ENCODE measurements at regions not wholly inside any gene's neighbourhood (a gene's known extent, or its start where the extent isn't known, plus 50 kb on each side); places are given as distances from the start of the nearest gene placed in this dataset.

GRCh38 chr10:44465401-44466115 lies 80.7 kb upstream of the CXCL12 start:
- H3K27me3 Mint-ChIP-seq = peaks cover 0 to 21% of the 10 kb centered on the region in 2 donors
- no peak overlapping the region for H3K27ac ChIP-seq (ENCODE audit: low read length)
- CTCF ChIA-PET = no interaction called here

DNA sequence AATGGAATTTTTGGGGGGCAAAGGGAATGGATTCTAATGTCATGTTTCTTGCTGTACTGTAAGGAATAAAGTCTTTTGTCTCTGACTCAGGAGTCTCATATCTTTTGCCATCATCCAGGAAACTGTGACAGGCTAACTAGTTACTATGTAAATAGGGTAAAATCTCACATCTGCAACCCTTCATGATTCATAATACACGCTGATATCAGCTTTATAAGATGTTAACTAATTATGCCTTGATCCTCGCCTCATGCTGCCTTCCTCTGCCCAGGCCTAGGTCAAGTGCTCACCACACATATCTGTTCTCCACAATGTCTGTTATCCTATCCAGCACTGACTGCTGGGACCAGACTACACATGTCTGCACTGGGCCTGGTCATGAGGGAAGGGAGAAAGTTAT lies 81.3 kb upstream of the CXCL12 start:
- Histone ChIP-seq H3K9me3 (no peaks in the 10 kb centered on the region), H3K36me3 (ENCODE audit: control insufficient read depth in 2 of 2, extremely low read depth in 1 of 2, insufficient read depth in 1 of 2, low read length in 1 of 2) (no peaks in the 10 kb centered on the region), H3K27me3 (replicated peaks in 1 of 2; ENCODE audit: control insufficient read depth in 2 of 2, extremely low read depth in 1 of 2, insufficient read depth in 2 of 2, low read length in 1 of 2) (peaks cover 0 to 12% of the 10 kb centered on the region in 2 experiments), H3K27ac (ENCODE audit: low read length) (no peak overlapping the region), H3K4me1 (ENCODE audit: control insufficient read depth in 1 of 2, extremely low read depth in 1 of 2, insufficient read depth in 2 of 2, low read length in 2 of 2) (no peaks in the 10 kb centered on the region), H3K4me3 (ENCODE audit: control insufficient read depth in 1 of 2, extremely low read depth in 1 of 2, low read length in 1 of 2) (no peak overlapping the region)
- Mint-ChIP-seq H3K27me3 (peaks cover 0 to 21% of the 10 kb centered on the region in 2 donors), H3K27ac (no peak overlapping the region), H3K36me3 (no peaks in the 10 kb centered on the region), H3K4me1 (no peaks in the 10 kb centered on the region), H3K9me3 (peaks cover 0 to 4% (median 0%) of the 10 kb centered on the region in 3 donors), H3K4me3 (no peak overlapping the region)
- ChIA-PET CTCF (no interaction called here), POLR2A (no interaction called here)
- 20% methylated on average over 1 of the region's 2 CpGs for WGBS (ENCODE audit: insufficient coverage)
- no peak for ATAC-seq (replicated peaks in 1 of 4)
- no peak for DNase-seq

More at GRCh38 chr10:44465401-44466115, 80.7 kb upstream of the CXCL12 start:
- Histone ChIP-seq H3K4me3 (ENCODE audit: control insufficient read depth in 1 of 2, extremely low read depth in 1 of 2, low read length in 1 of 2) (no peak overlapping the region), H3K36me3 (ENCODE audit: control insufficient read depth in 2 of 2, extremely low read depth in 1 of 2, insufficient read depth in 1 of 2, low read length in 1 of 2) (no peaks in the 10 kb centered on the region), H3K9me3 (no peaks in the 10 kb centered on the region), H3K27me3 (replicated peaks in 1 of 2; ENCODE audit: control insufficient read depth in 2 of 2, extremely low read depth in 1 of 2, insufficient read depth in 2 of 2, low read length in 1 of 2) (peaks cover 0 to 12% of the 10 kb centered on the region in 2 experiments), H3K4me1 (ENCODE audit: control insufficient read depth in 1 of 2, extremely low read depth in 1 of 2, insufficient read depth in 2 of 2, low read length in 2 of 2) (no peaks in the 10 kb centered on the region)
- peaks cover 0 to 4% (median 0%) of the 10 kb centered on the region in 3 donors for H3K9me3 Mint-ChIP-seq
- POLR2A ChIA-PET = no interaction called here
- no peaks in the 10 kb centered on the region for H3K36me3 Mint-ChIP-seq
- WGBS (ENCODE audit: insufficient coverage) = 41% methylated on average over 6 of the region's 11 CpGs
- no peaks in the 10 kb centered on the region for H3K4me1 Mint-ChIP-seq
- H3K27ac Mint-ChIP-seq = no peak overlapping the region
- no peak for ATAC-seq (replicated peaks in 1 of 4)
- no peak for DNase-seq
- no peak overlapping the region for H3K4me3 Mint-ChIP-seq

DNA sequence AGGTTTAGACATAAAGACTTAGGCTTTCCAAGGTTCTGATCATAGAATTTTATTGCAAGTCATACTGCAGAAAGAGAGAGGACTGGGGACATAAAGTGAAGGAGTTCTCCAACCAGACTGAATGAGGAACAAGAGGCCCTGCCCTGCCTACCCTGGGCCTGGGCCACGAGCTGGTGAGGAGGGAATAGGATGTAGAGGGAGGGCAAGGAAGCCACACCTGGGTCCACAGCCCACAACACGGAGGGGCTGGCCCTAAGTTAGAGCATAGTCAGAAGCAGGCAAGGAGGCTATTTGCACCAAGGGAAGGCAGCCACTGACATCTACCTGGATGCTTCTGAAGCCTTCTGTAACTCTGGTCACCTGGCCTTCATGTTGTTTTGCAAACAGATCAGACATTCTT lies 82.2 kb upstream of the CXCL12 start:
- peaks cover 0 to 17% of the 10 kb centered on the region in 2 donors for H3K27me3 Mint-ChIP-seq
- 21% methylated on average over 2 of the region's 2 CpGs for WGBS (ENCODE audit: insufficient coverage)
- ChIA-PET POLR2A (no interaction called here), CTCF (no interaction called here)
- H3K9me3 Mint-ChIP-seq = no peaks in the 10 kb centered on the region
- H3K36me3 ChIP-seq (ENCODE audit: control insufficient read depth in 2 of 2, extremely low read depth in 1 of 2, insufficient read depth in 1 of 2, low read length in 1 of 2) = no peaks in the 10 kb centered on the region
- H3K4me1 Mint-ChIP-seq = no peaks in the 10 kb centered on the region
- no peaks in the 10 kb centered on the region for H3K4me1 ChIP-seq (ENCODE audit: control insufficient read depth in 1 of 2, extremely low read depth in 1 of 2, insufficient read depth in 2 of 2, low read length in 2 of 2)
- no peak overlapping the region for H3K4me3 Mint-ChIP-seq
- H3K4me3 ChIP-seq (ENCODE audit: control insufficient read depth in 1 of 2, extremely low read depth in 1 of 2, low read length in 1 of 2) = no peak overlapping the region
- no peak for DNase-seq
- no peak overlapping the region for H3K27ac ChIP-seq (ENCODE audit: low read length)
- H3K9me3 ChIP-seq = no peaks in the 10 kb centered on the region
- ATAC-seq (replicated peaks in 1 of 4) = no peak
- no peaks in the 10 kb centered on the region for H3K36me3 Mint-ChIP-seq
- H3K27me3 ChIP-seq (replicated peaks in 1 of 2; ENCODE audit: control insufficient read depth in 2 of 2, extremely low read depth in 1 of 2, insufficient read depth in 2 of 2, low read length in 1 of 2) = peaks cover 0 to 15% of the 10 kb centered on the region in 2 experiments
- no peak overlapping the region for H3K27ac Mint-ChIP-seq

DNA sequence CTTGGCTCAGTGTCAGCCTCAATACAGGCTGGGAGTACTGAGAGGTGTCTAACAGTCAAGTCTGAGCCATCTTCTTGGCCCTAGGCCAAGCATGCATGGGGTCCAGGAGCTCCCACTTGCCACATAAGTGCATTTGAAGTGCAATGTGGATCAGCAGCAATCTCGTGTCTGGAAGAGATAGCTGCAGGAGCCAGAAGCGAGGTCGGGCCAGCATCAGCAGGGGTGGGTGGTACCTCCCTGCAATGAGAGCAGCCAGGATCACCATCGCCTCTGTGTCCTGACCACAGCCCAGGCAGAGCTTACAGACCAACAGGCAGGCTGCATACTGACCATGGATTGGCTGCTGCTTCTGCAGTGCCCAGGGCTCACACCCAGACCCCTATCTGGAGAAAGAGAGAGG lies 83.0 kb upstream of the CXCL12 start:
- DNase-seq (no peak), ATAC-seq (replicated peaks in 1 of 4) (no peak)
- WGBS (ENCODE audit: insufficient coverage) = 68% methylated on average over 4 of the region's 4 CpGs
- Histone ChIP-seq H3K9me3 (no peaks in the 10 kb centered on the region), H3K4me3 (ENCODE audit: control insufficient read depth in 1 of 2, extremely low read depth in 1 of 2, low read length in 1 of 2) (no peak overlapping the region), H3K36me3 (ENCODE audit: control insufficient read depth in 2 of 2, extremely low read depth in 1 of 2, insufficient read depth in 1 of 2, low read length in 1 of 2) (no peaks in the 10 kb centered on the region), H3K27me3 (replicated peaks in 1 of 2; ENCODE audit: control insufficient read depth in 2 of 2, extremely low read depth in 1 of 2, insufficient read depth in 2 of 2, low read length in 1 of 2) (peaks cover 0 to 15% of the 10 kb centered on the region in 2 experiments), H3K4me1 (ENCODE audit: control insufficient read depth in 1 of 2, extremely low read depth in 1 of 2, insufficient read depth in 2 of 2, low read length in 2 of 2) (no peaks in the 10 kb centered on the region), H3K27ac (ENCODE audit: low read length) (no peak overlapping the region)
- POLR2A ChIA-PET = no interaction called here
- H3K27me3 Mint-ChIP-seq = peaks cover 0 to 16% of the 10 kb centered on the region in 2 donors
- H3K4me1 Mint-ChIP-seq = no peaks in the 10 kb centered on the region
- no peak overlapping the region for H3K27ac Mint-ChIP-seq
- CTCF ChIA-PET = no interaction called here
- H3K9me3 Mint-ChIP-seq = no peaks in the 10 kb centered on the region
- no peaks in the 10 kb centered on the region for H3K36me3 Mint-ChIP-seq
- no peak overlapping the region for H3K4me3 Mint-ChIP-seq

DNA sequence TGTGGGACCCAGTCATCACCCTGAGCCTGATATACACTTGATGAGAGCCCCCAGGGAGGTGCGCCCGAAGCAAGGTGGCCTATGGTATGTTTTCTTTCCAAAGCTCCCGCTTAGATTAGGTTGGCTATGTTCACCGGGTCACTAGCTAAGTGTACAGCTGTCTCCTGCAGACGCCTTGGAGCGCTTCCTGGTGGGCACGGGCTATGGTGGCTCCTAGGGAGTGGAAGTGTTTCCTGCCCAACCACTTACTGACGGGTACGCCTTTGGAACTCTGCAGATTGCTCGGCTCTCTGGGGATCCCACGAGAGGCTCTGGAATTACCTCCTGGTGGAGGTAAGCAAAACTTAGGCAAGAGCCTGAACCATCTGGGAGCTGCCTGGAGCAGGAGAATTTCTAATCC lies 83.6 kb upstream of the CXCL12 start:
- WGBS (ENCODE audit: insufficient coverage) = 85% methylated on average over 8 of the region's 11 CpGs
- H3K27me3 Mint-ChIP-seq = peaks cover 0 to 12% of the 10 kb centered on the region in 2 donors
- no peaks in the 10 kb centered on the region for H3K9me3 Mint-ChIP-seq
- no peak overlapping the region for H3K27ac Mint-ChIP-seq
- DNase-seq (no peak), ATAC-seq (replicated peaks in 1 of 4) (no peak)
- Histone ChIP-seq H3K36me3 (ENCODE audit: control insufficient read depth in 2 of 2, extremely low read depth in 1 of 2, insufficient read depth in 1 of 2, low read length in 1 of 2) (no peaks in the 10 kb centered on the region), H3K4me3 (ENCODE audit: control insufficient read depth in 1 of 2, extremely low read depth in 1 of 2, low read length in 1 of 2) (no peak overlapping the region), H3K27me3 (replicated peaks in 1 of 2; ENCODE audit: control insufficient read depth in 2 of 2, extremely low read depth in 1 of 2, insufficient read depth in 2 of 2, low read length in 1 of 2) (peaks cover 0 to 15% of the 10 kb centered on the region in 2 experiments), H3K9me3 (no peaks in the 10 kb centered on the region), H3K27ac (ENCODE audit: low read length) (no peak overlapping the region), H3K4me1 (ENCODE audit: control insufficient read depth in 1 of 2, extremely low read depth in 1 of 2, insufficient read depth in 2 of 2, low read length in 2 of 2) (no peaks in the 10 kb centered on the region)
- ChIA-PET POLR2A (no interaction called here), CTCF (no interaction called here)
- H3K36me3 Mint-ChIP-seq = no peaks in the 10 kb centered on the region
- no peak overlapping the region for H3K4me3 Mint-ChIP-seq
- no peaks in the 10 kb centered on the region for H3K4me1 Mint-ChIP-seq

GRCh38 chr10:44468965-44469364 lies 84.1 kb upstream of the CXCL12 start:
- Histone ChIP-seq H3K27me3 (replicated peaks in 1 of 2; ENCODE audit: control insufficient read depth in 2 of 2, extremely low read depth in 1 of 2, insufficient read depth in 2 of 2, low read length in 1 of 2) (peaks cover 0 to 15% of the 10 kb centered on the region in 2 experiments), H3K4me3 (ENCODE audit: control insufficient read depth in 1 of 2, extremely low read depth in 1 of 2, low read length in 1 of 2) (no peak overlapping the region), H3K4me1 (ENCODE audit: control insufficient read depth in 1 of 2, extremely low read depth in 1 of 2, insufficient read depth in 2 of 2, low read length in 2 of 2) (no peaks in the 10 kb centered on the region), H3K27ac (ENCODE audit: low read length) (no peak overlapping the region), H3K36me3 (ENCODE audit: control insufficient read depth in 2 of 2, extremely low read depth in 1 of 2, insufficient read depth in 1 of 2, low read length in 1 of 2) (no peaks in the 10 kb centered on the region), H3K9me3 (no peaks in the 10 kb centered on the region)
- H3K27me3 Mint-ChIP-seq = peaks cover 0 to 15% of the 10 kb centered on the region in 2 donors
- DNase-seq (no peak), ATAC-seq (replicated peaks in 1 of 4) (no peak)
- no peak overlapping the region for H3K27ac Mint-ChIP-seq
- 63% methylated on average over 2 of the region's 4 CpGs for WGBS (ENCODE audit: insufficient coverage)
- H3K36me3 Mint-ChIP-seq = no peaks in the 10 kb centered on the region
- H3K4me1 Mint-ChIP-seq = no peaks in the 10 kb centered on the region
- no peak overlapping the region for H3K4me3 Mint-ChIP-seq
- no peaks in the 10 kb centered on the region for H3K9me3 Mint-ChIP-seq
- ChIA-PET POLR2A (no interaction called here), CTCF (no interaction called here)

DNA sequence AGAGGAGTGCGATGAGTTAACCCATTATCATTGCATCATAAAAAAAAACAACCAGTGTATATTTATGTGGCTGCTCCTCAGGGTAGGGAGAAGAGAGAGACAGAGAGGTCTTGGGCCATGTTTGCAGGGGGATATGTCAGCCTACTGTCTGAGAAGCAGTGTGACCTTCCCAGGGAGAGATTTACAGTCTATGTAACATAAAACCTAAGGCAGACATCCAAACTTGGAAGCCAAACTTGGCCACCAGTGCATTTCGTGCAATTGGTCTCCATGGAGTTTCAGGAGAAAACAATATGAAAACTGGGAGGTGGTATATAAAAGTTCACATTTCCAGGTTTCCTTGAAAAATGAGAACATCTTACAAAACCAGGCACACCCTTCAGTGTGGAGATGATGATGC lies 85.9 kb upstream of the CXCL12 start:
- H3K27me3 ChIP-seq (replicated peaks in 1 of 2; ENCODE audit: control insufficient read depth in 2 of 2, extremely low read depth in 1 of 2, insufficient read depth in 2 of 2, low read length in 1 of 2) = peaks cover 0 to 15% of the 10 kb centered on the region in 2 experiments

More for the DNA sequence above, 85.9 kb upstream of the CXCL12 start:
- Histone ChIP-seq H3K27ac (ENCODE audit: low read length) (no peak overlapping the region), H3K4me3 (ENCODE audit: control insufficient read depth in 1 of 2, extremely low read depth in 1 of 2, low read length in 1 of 2) (no peak overlapping the region), H3K9me3 (no peaks in the 10 kb centered on the region), H3K36me3 (ENCODE audit: control insufficient read depth in 2 of 2, extremely low read depth in 1 of 2, insufficient read depth in 1 of 2, low read length in 1 of 2) (no peaks in the 10 kb centered on the region), H3K4me1 (ENCODE audit: control insufficient read depth in 1 of 2, extremely low read depth in 1 of 2, insufficient read depth in 2 of 2, low read length in 2 of 2) (no peaks in the 10 kb centered on the region)
- ATAC-seq (replicated peaks in 1 of 4) (no peak), DNase-seq (no peak)
- Mint-ChIP-seq H3K27me3 (peaks cover under 1 to 19% of the 10 kb centered on the region in 2 donors), H3K27ac (no peak overlapping the region), H3K9me3 (no peaks in the 10 kb centered on the region), H3K36me3 (no peaks in the 10 kb centered on the region), H3K4me1 (no peaks in the 10 kb centered on the region), H3K4me3 (no peak overlapping the region)
- POLR2A ChIA-PET = no interaction called here
- CTCF ChIA-PET = no interaction called here
- no CpG with 5 or more reads among the region's 2 CpGs for WGBS (ENCODE audit: insufficient coverage)
